ENCODE measurements at regions not wholly inside any gene's neighbourhood (a gene's known extent, or its start where the extent isn't known, plus 50 kb on each side); places are given as distances from the start of the nearest gene placed in this dataset.

- no peak for TF ChIP-seq CTCF (IDR thresholded peaks at IDR 0.05)
- no peak for TF ChIP-seq EZH2 (IDR thresholded peaks at IDR 0.05; ENCODE audit: borderline replicate concordance, insufficient read depth, low read depth, low read length, poor library complexity, severe bottlenecking)
Measured at GRCh38 chr6:122877302-122877701, 88.2 kb downstream of the SMPDL3A start.
